Left ventricle myocardium inferior (tissue), 1 donor: ENCODE measurements at regions not wholly inside any gene's neighbourhood (a gene's known extent, or its start where the extent isn't known, plus 50 kb on each side); places are given as distances from the start of the nearest gene placed in this dataset.

Experiments used
- DNase-seq: peaks from one replicate; pipeline ENCODE4 v3.0.0-alpha.2; 2020
- H3K27ac ChIP-seq: fragments of 200-600 bp; replicated peaks from 2 replicates; pipeline ENCODE4 v1.8.0; 2021
- H3K27me3 ChIP-seq: fragments of 200-600 bp; 2 replicates; pipeline ENCODE4 v1.8.0; 2021; ENCODE audit warnings: low read depth
- H3K36me3 ChIP-seq: fragments of 200-600 bp; 2 replicates; pipeline ENCODE4 v1.8.0; 2021
- H3K4me1 ChIP-seq: fragments of 200-600 bp; 2 replicates; pipeline ENCODE4 v1.8.0; 2021
- H3K4me3 ChIP-seq: fragments of 200-600 bp; 2 replicates; pipeline ENCODE4 v1.8.0; 2021; ENCODE audit warnings: mild to moderate bottlenecking, moderate library complexity
- H3K9me3 ChIP-seq: fragments of 200-600 bp; replicated peaks from 2 replicates; pipeline ENCODE4 v1.8.0; 2021
- intact Hi-C: fragments of 100-400 bp; cut with micrococcal nuclease; formaldehyde crosslinking; loops from one replicate; pipeline ENCODE4 v1.11.0; 2022
- TF ChIP-seq, protein P1 (sequence below): fragments of 200-600 bp; IDR thresholded peaks from 2 replicates; pipeline ENCODE4 v1.8.0; 2021; ENCODE audit warnings: antibody characterized with exemption, mild to moderate bottlenecking, borderline replicate concordance
- donor health status: DM: no; HTN: yes; CAD: no; lungs with severe emphysema.

DNA sequence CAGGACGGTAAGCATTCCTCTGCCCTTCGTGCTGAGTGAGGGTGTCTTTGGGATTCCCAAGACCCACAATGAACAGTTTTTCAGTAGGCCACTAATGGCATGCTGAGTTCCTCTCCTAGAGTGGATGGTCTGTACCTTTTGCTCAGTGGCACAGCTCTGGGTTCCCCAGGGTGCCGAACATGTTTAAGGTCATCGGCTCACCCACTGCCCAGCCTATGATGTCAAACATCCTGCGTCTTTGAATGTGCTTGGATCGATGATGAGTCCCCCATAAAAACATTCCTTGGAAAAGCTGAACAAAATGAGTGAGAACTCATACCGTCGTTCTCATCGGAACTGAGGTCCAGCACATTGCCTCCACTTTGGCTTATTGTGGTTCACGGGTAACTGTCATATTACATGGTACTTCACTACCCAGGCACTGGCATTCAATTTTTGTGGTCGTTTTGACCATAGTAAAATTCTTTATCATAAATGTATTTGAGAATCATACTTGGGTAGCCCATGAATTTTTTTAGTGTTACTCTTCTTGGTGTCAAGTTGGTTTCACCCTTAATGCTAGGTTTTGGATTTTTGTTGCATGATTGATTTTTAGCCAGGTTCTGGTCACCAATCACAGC is 118.2 kb downstream of the SNRPN start:
- H3K27ac ChIP-seq, result no peak overlapping the region
- peaks cover 100% of the 10 kb centered on the region for H3K36me3 ChIP-seq
- DNase-seq, result no peak
- intact Hi-C loops, result no loop called here
- no peaks in the 10 kb centered on the region for H3K4me1 ChIP-seq
- TF ChIP-seq, protein P1, sequence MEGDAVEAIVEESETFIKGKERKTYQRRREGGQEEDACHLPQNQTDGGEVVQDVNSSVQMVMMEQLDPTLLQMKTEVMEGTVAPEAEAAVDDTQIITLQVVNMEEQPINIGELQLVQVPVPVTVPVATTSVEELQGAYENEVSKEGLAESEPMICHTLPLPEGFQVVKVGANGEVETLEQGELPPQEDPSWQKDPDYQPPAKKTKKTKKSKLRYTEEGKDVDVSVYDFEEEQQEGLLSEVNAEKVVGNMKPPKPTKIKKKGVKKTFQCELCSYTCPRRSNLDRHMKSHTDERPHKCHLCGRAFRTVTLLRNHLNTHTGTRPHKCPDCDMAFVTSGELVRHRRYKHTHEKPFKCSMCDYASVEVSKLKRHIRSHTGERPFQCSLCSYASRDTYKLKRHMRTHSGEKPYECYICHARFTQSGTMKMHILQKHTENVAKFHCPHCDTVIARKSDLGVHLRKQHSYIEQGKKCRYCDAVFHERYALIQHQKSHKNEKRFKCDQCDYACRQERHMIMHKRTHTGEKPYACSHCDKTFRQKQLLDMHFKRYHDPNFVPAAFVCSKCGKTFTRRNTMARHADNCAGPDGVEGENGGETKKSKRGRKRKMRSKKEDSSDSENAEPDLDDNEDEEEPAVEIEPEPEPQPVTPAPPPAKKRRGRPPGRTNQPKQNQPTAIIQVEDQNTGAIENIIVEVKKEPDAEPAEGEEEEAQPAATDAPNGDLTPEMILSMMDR, result no peak
- peaks cover 100% of the 10 kb centered on the region for H3K9me3 ChIP-seq
- H3K27me3 ChIP-seq, result no peaks in the 10 kb centered on the region
- no peak overlapping the region for H3K4me3 ChIP-seq

- peaks cover 17% of the 10 kb centered on the region for H3K4me1 ChIP-seq
- H3K36me3 ChIP-seq, result peaks cover 100% of the 10 kb centered on the region
- TF ChIP-seq, protein P1, result no peak
- intact Hi-C loops, result no loop called here
- DNase-seq, result no peak
- H3K27me3 ChIP-seq, result no peaks in the 10 kb centered on the region
- no peak overlapping the region for H3K4me3 ChIP-seq
- H3K27ac ChIP-seq, result no peak overlapping the region
- H3K9me3 ChIP-seq, result peaks cover 100% of the 10 kb centered on the region
Measured at GRCh38 chr15:25087137-25087536, 132.3 kb downstream of the SNRPN start.

- DNase-seq, result no peak
- intact Hi-C loops, result no loop called here
- peaks cover 100% of the 10 kb centered on the region for H3K36me3 ChIP-seq
Measured at GRCh38 chr15:25088261-25088790, 133.5 kb downstream of the SNRPN start.

DNA sequence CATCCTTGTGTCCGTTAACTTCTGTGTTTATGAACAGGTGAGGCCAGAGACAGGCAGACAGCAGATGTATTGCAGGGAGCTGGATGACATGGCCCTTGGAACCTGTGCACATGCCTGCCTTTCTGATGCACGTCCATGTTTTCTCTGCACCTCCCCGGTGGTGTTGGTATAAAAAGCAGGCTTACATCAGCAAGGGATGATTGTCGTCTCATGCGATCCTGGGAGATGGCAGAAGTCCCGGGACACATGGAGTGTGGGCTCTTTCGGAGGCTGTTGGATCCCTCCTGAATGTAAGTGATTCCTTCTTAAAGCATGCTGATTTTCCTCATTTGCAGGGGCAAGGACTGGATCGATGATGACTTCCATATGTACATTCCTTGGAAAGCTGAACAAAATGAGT is 134.8 kb downstream of the SNRPN start:
- no peak overlapping the region for H3K4me3 ChIP-seq
- H3K9me3 ChIP-seq, result peaks cover 100% of the 10 kb centered on the region
- DNase-seq, result no peak
- peaks cover 100% of the 10 kb centered on the region for H3K36me3 ChIP-seq
- H3K4me1 ChIP-seq, result peaks cover 30% of the 10 kb centered on the region
- H3K27ac ChIP-seq, result no peak overlapping the region
- TF ChIP-seq, protein P1, result no peak
- intact Hi-C loops, result no loop called here
- H3K27me3 ChIP-seq, result no peaks in the 10 kb centered on the region

More at GRCh38 chr15:25088261-25088790, 133.5 kb downstream of the SNRPN start:
- Histone ChIP-seq H3K27me3 (no peaks in the 10 kb centered on the region), H3K4me3 (no peak overlapping the region), H3K9me3 (peaks cover 100% of the 10 kb centered on the region), H3K27ac (no peak overlapping the region), H3K4me1 (peaks cover 28% of the 10 kb centered on the region)
- TF ChIP-seq, protein P1, result no peak

DNA sequence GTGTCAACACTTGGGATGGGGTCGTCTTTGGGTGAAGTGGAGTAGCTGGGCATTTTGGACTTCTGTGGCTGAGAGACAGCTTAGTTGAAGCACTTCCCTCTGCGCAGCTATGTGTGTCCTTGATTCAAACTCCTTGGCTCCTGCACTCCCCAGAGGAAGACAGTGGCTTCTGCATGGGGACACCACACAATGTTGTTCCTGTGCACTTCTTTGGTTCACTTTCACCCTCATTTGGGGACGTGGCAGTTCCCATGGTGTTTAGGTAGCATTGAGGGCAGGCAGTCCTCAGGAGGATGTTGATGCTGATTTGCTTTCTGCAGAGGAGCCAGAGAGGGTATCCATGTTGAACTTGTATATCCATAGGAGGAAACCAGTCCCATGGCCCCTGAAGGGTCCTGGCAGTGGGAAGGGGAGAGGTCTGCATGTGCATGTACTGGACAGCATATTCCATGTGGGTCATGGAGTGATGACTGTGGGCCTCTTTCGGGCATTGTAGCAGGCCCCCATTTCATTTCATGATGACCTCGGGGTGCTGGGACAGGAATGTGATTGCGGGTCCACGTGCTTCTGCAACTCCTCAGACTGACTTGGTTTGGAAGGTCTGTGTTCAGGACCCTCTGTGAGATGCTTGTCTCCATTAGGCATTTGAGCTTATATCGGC is 135.4 kb downstream of the SNRPN start:
- TF ChIP-seq, protein P1, result no peak
- Histone ChIP-seq H3K4me1 (peaks cover 30% of the 10 kb centered on the region), H3K9me3 (peaks cover 100% of the 10 kb centered on the region), H3K27me3 (no peaks in the 10 kb centered on the region), H3K4me3 (no peak overlapping the region), H3K36me3 (peaks cover 100% of the 10 kb centered on the region), H3K27ac (no peak overlapping the region)
- no peak for DNase-seq
- intact Hi-C loops, result no loop called here
